ENCODE measurements at regions not wholly inside any gene's neighbourhood (a gene's known extent, or its start where the extent isn't known, plus 50 kb on each side); places are given as distances from the start of the nearest gene placed in this dataset.

DNA sequence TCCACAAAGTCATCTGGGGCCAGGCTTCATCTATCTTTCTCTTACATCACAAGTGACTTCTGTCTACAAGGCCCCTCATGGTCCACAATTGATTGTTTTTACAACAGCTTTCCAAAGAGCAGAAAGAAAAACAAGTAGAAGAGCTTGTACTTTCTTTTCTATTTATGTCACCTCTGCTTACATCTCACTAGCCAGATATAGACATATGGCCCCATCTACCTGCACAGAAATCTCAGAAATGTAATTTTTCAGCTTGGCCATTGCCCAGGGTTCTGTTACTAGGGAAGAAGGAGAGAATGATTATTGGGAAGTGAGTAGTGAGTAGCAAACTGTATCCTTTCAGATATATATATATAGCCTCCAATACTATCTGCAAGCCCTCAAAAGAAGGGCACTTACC is 210.5 kb upstream of the PLEKHG7 start:
- ATAC-seq, result no peak
- no peaks in the 10 kb centered on the region for H3K36me3 ChIP-seq
- H3K27ac ChIP-seq, result no peak overlapping the region
- DNase-seq, result no peak
- TF ChIP-seq, protein P1, sequence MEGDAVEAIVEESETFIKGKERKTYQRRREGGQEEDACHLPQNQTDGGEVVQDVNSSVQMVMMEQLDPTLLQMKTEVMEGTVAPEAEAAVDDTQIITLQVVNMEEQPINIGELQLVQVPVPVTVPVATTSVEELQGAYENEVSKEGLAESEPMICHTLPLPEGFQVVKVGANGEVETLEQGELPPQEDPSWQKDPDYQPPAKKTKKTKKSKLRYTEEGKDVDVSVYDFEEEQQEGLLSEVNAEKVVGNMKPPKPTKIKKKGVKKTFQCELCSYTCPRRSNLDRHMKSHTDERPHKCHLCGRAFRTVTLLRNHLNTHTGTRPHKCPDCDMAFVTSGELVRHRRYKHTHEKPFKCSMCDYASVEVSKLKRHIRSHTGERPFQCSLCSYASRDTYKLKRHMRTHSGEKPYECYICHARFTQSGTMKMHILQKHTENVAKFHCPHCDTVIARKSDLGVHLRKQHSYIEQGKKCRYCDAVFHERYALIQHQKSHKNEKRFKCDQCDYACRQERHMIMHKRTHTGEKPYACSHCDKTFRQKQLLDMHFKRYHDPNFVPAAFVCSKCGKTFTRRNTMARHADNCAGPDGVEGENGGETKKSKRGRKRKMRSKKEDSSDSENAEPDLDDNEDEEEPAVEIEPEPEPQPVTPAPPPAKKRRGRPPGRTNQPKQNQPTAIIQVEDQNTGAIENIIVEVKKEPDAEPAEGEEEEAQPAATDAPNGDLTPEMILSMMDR (IDR thresholded peaks at IDR 0.05), result no peak
- TF ChIP-seq POLR2A (IDR thresholded peaks at IDR 0.05), result no peak
- no peaks in the 10 kb centered on the region for H3K4me1 ChIP-seq
- H3K27me3 ChIP-seq, result no peaks in the 10 kb centered on the region
- intact Hi-C loops (cut with DNase I), result no loop called here
- no peaks in the 10 kb centered on the region for H3K9me3 ChIP-seq
- H3K4me3 ChIP-seq, result no peak overlapping the region

- TF ChIP-seq, protein P1 (IDR thresholded peaks at IDR 0.05), result no peak
- no peak for TF ChIP-seq POLR2A (IDR thresholded peaks at IDR 0.05)
- Histone ChIP-seq H3K27me3 (no peaks in the 10 kb centered on the region), H3K36me3 (no peaks in the 10 kb centered on the region), H3K4me1 (no peaks in the 10 kb centered on the region), H3K9me3 (no peaks in the 10 kb centered on the region), H3K27ac (no peak overlapping the region), H3K4me3 (no peak overlapping the region)
- DNase-seq (no peak), ATAC-seq (no peak)
- intact Hi-C loops (cut with DNase I), result no loop called here
- WGBS (ENCODE audit: insufficient coverage, low coverage, low lambda C conversion rate, missing lambda C conversion rate), result 81% methylated on average over 4 of the region's 4 CpGs
Measured at GRCh38 chr12:92489781-92490180, 213.0 kb upstream of the PLEKHG7 start.

- Histone ChIP-seq H3K27ac (no peak overlapping the region), H3K27me3 (no peaks in the 10 kb centered on the region), H3K4me1 (no peaks in the 10 kb centered on the region), H3K4me3 (no peak overlapping the region), H3K36me3 (no peaks in the 10 kb centered on the region), H3K9me3 (no peaks in the 10 kb centered on the region)
- intact Hi-C loops (cut with DNase I), result no loop called here
- WGBS (ENCODE audit: insufficient coverage, low coverage, low lambda C conversion rate, missing lambda C conversion rate), result 68% methylated on average over 4 of the region's 4 CpGs
- ATAC-seq, result no peak
- DNase-seq, result no peak
- TF ChIP-seq POLR2A (IDR thresholded peaks at IDR 0.05), result no peak
- TF ChIP-seq, protein P1 (IDR thresholded peaks at IDR 0.05), result no peak
Measured at GRCh38 chr12:92488735-92489134, 214.1 kb upstream of the PLEKHG7 start.

DNA sequence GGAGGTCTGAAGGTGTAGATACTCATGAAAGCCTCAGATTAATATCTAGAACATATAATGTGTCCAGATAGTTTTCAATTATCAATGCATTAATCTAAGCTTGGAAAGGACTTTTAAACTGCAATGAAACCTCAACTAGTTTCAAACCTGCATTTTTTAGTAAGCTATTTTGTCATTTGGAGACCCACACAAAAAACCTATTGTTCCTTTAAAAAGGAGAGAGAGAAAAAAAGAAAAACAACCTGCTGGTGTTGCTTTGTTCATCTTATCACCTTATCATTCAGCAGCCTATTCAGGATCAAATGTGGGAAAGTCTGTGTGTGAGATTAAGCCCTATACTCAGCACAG is 215.7 kb upstream of the PLEKHG7 start:
- no peak for TF ChIP-seq POLR2A (IDR thresholded peaks at IDR 0.05)
- TF ChIP-seq, protein P1 (IDR thresholded peaks at IDR 0.05), result no peak
- Histone ChIP-seq H3K27me3 (no peaks in the 10 kb centered on the region), H3K4me1 (no peaks in the 10 kb centered on the region), H3K4me3 (no peak overlapping the region), H3K36me3 (no peaks in the 10 kb centered on the region), H3K9me3 (no peaks in the 10 kb centered on the region), H3K27ac (no peak overlapping the region)
- ATAC-seq (no peak), DNase-seq (no peak)
- intact Hi-C loops (cut with DNase I), result no loop called here

GRCh38 chr12:92486443-92487137 is 216.2 kb upstream of the PLEKHG7 start:
- no peaks in the 10 kb centered on the region for H3K4me1 ChIP-seq
- no peaks in the 10 kb centered on the region for H3K9me3 ChIP-seq
- ATAC-seq (no peak), DNase-seq (no peak)
- no peak overlapping the region for H3K27ac ChIP-seq
- 73% methylated on average over 3 of the region's 3 CpGs for WGBS (ENCODE audit: insufficient coverage, low coverage, low lambda C conversion rate, missing lambda C conversion rate)
- H3K36me3 ChIP-seq, result no peaks in the 10 kb centered on the region
- intact Hi-C loops (cut with DNase I), result no loop called here
- TF ChIP-seq, protein P1 (IDR thresholded peaks at IDR 0.05), result no peak
- TF ChIP-seq POLR2A (IDR thresholded peaks at IDR 0.05), result no peak
- H3K27me3 ChIP-seq, result no peaks in the 10 kb centered on the region
- no peak overlapping the region for H3K4me3 ChIP-seq
